H1 (cell line): ENCODE measurements at regions not wholly inside any gene's neighbourhood (a gene's known extent, or its start where the extent isn't known, plus 50 kb on each side); places are given as distances from the start of the nearest gene placed in this dataset.
"Not testable (repeated sequence)": the region's sequence is repeated elsewhere in the genome, so short reads cannot be mapped to it uniquely, and the experiment has no call there.

Experiments
- CTCF ChIA-PET: fragments of 300-600 bp; sonication (Branson Sonifier 250); formaldehyde crosslinking; loops from one replicate; lab custom pipeline; 2021; ENCODE audit not compliant: partially characterized antibody; lab: Charles Lee
- POLR2A ChIA-PET: fragments of 300-600 bp; sonication (Branson Sonifier 250); formaldehyde crosslinking; loops from one replicate; lab custom pipeline; 2021; ENCODE audit warnings: inconsistent platforms; ENCODE audit not compliant: partially characterized antibody; lab: Charles Lee
- DNase-seq, 2 experiments: peaks; one replicate each; pipeline versions ENCODE4 v3.0.0 to v3.0.0-alpha.2; 2010 to 2022; ENCODE audit warnings: low spot score in 2 of 2, low read depth in 1 of 2, mixed read lengths in 1 of 2
- FAIRE-seq: peaks from 2 replicates; lab custom pipeline; 2011; peaks lifted over from hg19 to GRCh38; lab: Jason Lieb, UNC
- H2AFZ ChIP-seq: 2 replicates; pipeline ENCODE4 v1.8.1; 2012; ENCODE audit warnings: low read length, inconsistent platforms
- H2AK5ac ChIP-seq: 2 replicates; pipeline ENCODE4 v1.6.1; 2013; ENCODE audit warnings: low read depth, low read length
- H2BK120ac ChIP-seq: replicated peaks from 2 replicates; pipeline ENCODE3; 2013; ENCODE audit warnings: low read depth, low read length, inconsistent platforms
- H2BK12ac ChIP-seq: 2 replicates; pipeline ENCODE4 v1.6.1; 2013; ENCODE audit warnings: low read depth, low read length
- H2BK15ac ChIP-seq: 2 replicates; pipeline ENCODE4 v1.6.1; 2013; ENCODE audit warnings: low read length
- H2BK20ac ChIP-seq: 2 replicates; pipeline ENCODE4 v1.6.1; 2013; ENCODE audit warnings: low read length
- H2BK5ac ChIP-seq: 2 replicates; pipeline ENCODE4 v1.6.1; 2013; ENCODE audit warnings: low read depth, low read length
- H3K14ac ChIP-seq: 2 replicates; pipeline ENCODE4 v1.6.1; 2013; ENCODE audit warnings: inconsistent platforms; ENCODE audit not compliant: insufficient read length
- H3K18ac ChIP-seq: 2 replicates; pipeline ENCODE4 v1.6.1; 2013; ENCODE audit warnings: low read length; ENCODE audit errors: extremely low read depth
- H3K23ac ChIP-seq: 2 replicates; pipeline ENCODE4 v1.6.1; 2013; ENCODE audit warnings: inconsistent platforms; ENCODE audit not compliant: insufficient read length
- H3K23me2 ChIP-seq: 2 replicates; pipeline ENCODE4 v1.6.1; 2013; ENCODE audit warnings: low read depth, low read length
- H3K27ac ChIP-seq: 2 replicates; pipeline ENCODE4 v1.6.1; 2011; ENCODE audit warnings: low read depth, low read length, inconsistent platforms
- H3K27me3 ChIP-seq, 4 experiments: replicated peaks in 1 of 4; 1 replicate in 1 of 4; 2 replicates in 3 of 4; pipeline versions ENCODE4 v1.6.1 to v1.8.1; 2011 to 2013; ENCODE audit warnings: low read length in 3 of 4, mild to moderate bottlenecking in 3 of 4, inconsistent platforms in 2 of 4, mixed read lengths in 2 of 4, moderate library complexity in 1 of 4; ENCODE audit not compliant: control insufficient read depth in 3 of 4, insufficient read depth in 3 of 4; ENCODE audit errors: extremely low read depth in 1 of 4
- H3K36me3 ChIP-seq, 4 experiments: 2 replicates each; pipeline versions ENCODE4 v1.6.1 to v1.8.1; 2011 to 2013; ENCODE audit warnings: mild to moderate bottlenecking in 4 of 4, low read length in 3 of 4, moderate library complexity in 2 of 4, control low read depth in 1 of 4, inconsistent platforms in 1 of 4; ENCODE audit not compliant: insufficient read depth in 4 of 4, control insufficient read depth in 2 of 4
- H3K4ac ChIP-seq: replicated peaks from 2 replicates; pipeline ENCODE3; 2013; ENCODE audit warnings: low read length, low read depth, mixed read lengths, inconsistent platforms; ENCODE audit not compliant: insufficient read length
- H3K4me1 ChIP-seq, 4 experiments: replicated peaks in 1 of 4; 1 replicate in 1 of 4; 2 replicates in 3 of 4; pipeline versions ENCODE4 v1.6.1 to v1.8.1; 2011 to 2013; ENCODE audit warnings: low read length in 3 of 4, inconsistent platforms in 2 of 4, mixed read lengths in 1 of 4; ENCODE audit not compliant: insufficient read depth in 4 of 4, control insufficient read depth in 3 of 4
- H3K4me2 ChIP-seq, 2 experiments: 2 replicates each; pipeline versions ENCODE4 v1.6.1 to v1.8.1; 2011 to 2013; ENCODE audit warnings: low read depth in 2 of 2, low read length in 2 of 2, control low read depth in 1 of 2, inconsistent platforms in 1 of 2, mild to moderate bottlenecking in 1 of 2; ENCODE audit not compliant: insufficient read depth in 1 of 2
- H3K4me3 ChIP-seq, 4 experiments: fragments of 200-600, 300-600 bp in 1 of 4; sonication (generic), shearing (Covaris generic), sonication (Bioruptor Twin) in 1 of 4; 2 replicates each; pipeline versions ENCODE4 v1.5.1 to v1.8.1; 2011 to 2016; ENCODE audit warnings: low read length in 4 of 4, low read depth in 3 of 4, control low read depth in 2 of 4, inconsistent platforms in 2 of 4, mild to moderate bottlenecking in 2 of 4, mixed read lengths in 1 of 4, moderate library complexity in 1 of 4; ENCODE audit not compliant: insufficient read depth in 2 of 4; ENCODE audit errors: extremely low read depth in 1 of 4
- H3K56ac ChIP-seq: replicated peaks from 2 replicates; pipeline ENCODE3; 2013; ENCODE audit warnings: low read depth, mild to moderate bottlenecking, mixed read lengths, low read length, inconsistent platforms; ENCODE audit not compliant: insufficient read length
- H3K79me1 ChIP-seq: 2 replicates; pipeline ENCODE4 v1.6.1; 2013; ENCODE audit warnings: low read depth, low read length, control low read depth
- H3K79me2 ChIP-seq, 2 experiments: 2 replicates each; pipeline versions ENCODE4 v1.6.1 to v1.8.1; 2012 to 2013; ENCODE audit warnings: low read length in 2 of 2, mild to moderate bottlenecking in 2 of 2, inconsistent platforms in 1 of 2; ENCODE audit not compliant: insufficient read depth in 2 of 2, control insufficient read depth in 1 of 2
- H3K9ac ChIP-seq, 4 experiments: replicated peaks in 1 of 4; 1 replicate in 1 of 4; 2 replicates in 3 of 4; pipeline versions ENCODE4 v1.6.1 to v1.8.1; 2011 to 2013; ENCODE audit warnings: low read depth in 3 of 4, low read length in 3 of 4, control low read depth in 2 of 4, mild to moderate bottlenecking in 2 of 4, moderate library complexity in 2 of 4, inconsistent platforms in 1 of 4; ENCODE audit errors: extremely low read depth in 1 of 4
- H3K9me3 ChIP-seq, 2 experiments: 2 replicates each; pipeline versions ENCODE4 v1.6.1 to v1.8.1; 2012 to 2013; ENCODE audit warnings: mild to moderate bottlenecking in 2 of 2, moderate library complexity in 2 of 2, control low read depth in 1 of 2, inconsistent platforms in 1 of 2, low read depth in 1 of 2, low read length in 1 of 2, mixed read lengths in 1 of 2; ENCODE audit not compliant: insufficient read depth in 2 of 2
- H4K20me1 ChIP-seq, 2 experiments: replicated peaks in 1 of 2; 2 replicates each; pipeline versions ENCODE3 to v1.8.1; 2011 to 2013; ENCODE audit warnings: inconsistent platforms in 2 of 2, low read length in 2 of 2, mild to moderate bottlenecking in 1 of 2; ENCODE audit not compliant: insufficient read depth in 2 of 2, control insufficient read depth in 1 of 2
- H4K5ac ChIP-seq: 2 replicates; pipeline ENCODE4 v1.6.1; 2013; ENCODE audit warnings: low read length, low read depth, mixed read lengths, inconsistent platforms; ENCODE audit not compliant: insufficient read length
- H4K8ac ChIP-seq: 2 replicates; pipeline ENCODE4 v1.8.0; 2013; ENCODE audit warnings: mild to moderate bottlenecking, moderate library complexity, low read length, inconsistent platforms; ENCODE audit not compliant: insufficient read depth; ENCODE audit errors: extremely low read depth
- H4K91ac ChIP-seq: replicated peaks from 2 replicates; pipeline ENCODE3; 2013; ENCODE audit warnings: low read length, mixed read lengths, inconsistent platforms; ENCODE audit not compliant: insufficient read length
- WGBS, 2 experiments: shearing (Covaris generic) in 1 of 2; methylation state at CpG; one replicate each; pipeline versions ENCODE4 v1.1.6 to v1.1.7; 2013 to 2015; ENCODE audit warnings: low lambda C conversion rate in 2 of 2, mixed read lengths in 2 of 2, inconsistent platforms in 1 of 2, low coverage in 1 of 2, missing lambda C conversion rate in 1 of 2; ENCODE audit not compliant: insufficient replicate concordance in 2 of 2, insufficient coverage in 1 of 2, insufficient read length in 1 of 2; ENCODE audit errors: extremely low coverage in 1 of 2, missing lambda C conversion rate in 1 of 2; 5-methylcytosine and 5-hydroxymethylcytosine counted together

DNA sequence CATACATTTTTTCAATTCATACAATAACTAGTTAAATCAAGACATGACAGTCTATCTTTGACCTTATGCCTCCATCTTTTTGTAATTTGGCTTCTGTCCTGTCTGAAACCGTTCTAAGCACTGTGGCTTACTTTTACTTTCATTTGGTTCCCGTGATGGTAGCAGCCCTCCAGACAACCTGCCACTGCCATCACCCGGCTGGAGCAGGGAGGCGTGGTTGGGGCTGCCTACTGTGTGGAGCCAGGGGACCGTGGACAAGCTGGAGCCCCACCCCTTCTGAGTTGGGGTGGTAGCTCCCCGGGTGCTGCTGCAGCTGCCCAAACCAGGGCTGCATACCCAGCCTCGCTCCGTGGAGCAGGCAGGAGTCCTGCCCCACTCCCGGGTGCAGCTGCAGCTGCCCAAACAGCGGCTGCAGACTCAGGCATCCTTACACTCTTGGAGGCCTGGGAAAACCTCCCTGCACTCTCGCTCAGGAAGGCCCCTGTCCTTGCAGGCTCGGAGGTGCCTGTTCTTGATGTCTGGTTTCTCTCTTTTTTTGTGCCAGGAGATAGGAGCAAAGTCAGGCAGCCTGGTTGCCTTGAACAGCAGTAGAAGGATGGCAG, 312.4 kb downstream of the ANKRD30B start:
- H4K20me1 ChIP-seq, H2BK120ac ChIP-seq, H2AFZ ChIP-seq, H3K27me3 ChIP-seq, FAIRE-seq, H3K18ac ChIP-seq, H3K27ac ChIP-seq, H2AK5ac ChIP-seq, H3K79me2 ChIP-seq, POLR2A ChIA-PET, H3K23ac ChIP-seq, H2BK20ac ChIP-seq, H4K91ac ChIP-seq, H3K79me1 ChIP-seq, H3K4me2 ChIP-seq, H3K36me3 ChIP-seq, H3K4me3 ChIP-seq, H3K4me1 ChIP-seq, H4K8ac ChIP-seq, H2BK15ac ChIP-seq, CTCF ChIA-PET, H4K5ac ChIP-seq, H3K56ac ChIP-seq, H3K9ac ChIP-seq, H3K14ac ChIP-seq, H2BK5ac ChIP-seq, H3K23me2 ChIP-seq, DNase-seq, H3K4ac ChIP-seq, H2BK12ac ChIP-seq: not testable (repeated sequence)
- WGBS, 2 experiments: 67% methylated on average over 1 of the region's 12 CpGs; no CpG with 5 or more reads in 1 of the 2 experiments
- peaks cover 6 to 36% of the 10 kb centered on the region in 2 experiments for H3K9me3 ChIP-seq

DNA sequence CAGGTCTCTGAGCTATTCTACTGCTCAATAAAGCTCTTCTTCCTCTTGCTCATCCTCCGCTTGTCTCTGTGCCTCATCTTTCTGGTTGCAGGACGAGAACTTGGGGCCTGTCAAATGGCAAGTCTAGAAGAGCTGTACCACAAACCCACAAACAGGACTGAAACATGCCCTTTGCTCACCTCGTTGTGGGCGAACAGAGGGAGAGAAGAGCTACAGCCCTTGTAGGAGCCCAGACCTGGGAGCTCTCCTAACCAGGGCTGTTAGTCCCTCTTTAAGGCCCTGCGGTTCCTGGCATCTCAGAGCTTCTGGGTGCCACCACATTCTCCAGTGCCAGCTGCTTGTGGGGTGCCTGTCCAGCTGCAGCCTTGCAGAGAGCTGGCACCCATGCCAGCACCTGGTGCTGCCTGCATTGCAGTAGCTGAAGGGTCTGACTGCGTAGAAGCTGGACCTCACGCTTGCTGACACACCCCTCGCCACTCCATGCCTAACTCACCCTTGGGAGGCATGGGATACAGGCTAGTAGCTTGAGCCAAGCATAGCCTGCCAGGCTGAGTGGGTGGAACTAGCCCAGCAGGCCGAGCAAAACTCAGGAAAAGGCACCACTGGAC, 313.4 kb downstream of the ANKRD30B start:
- H3K9me3 ChIP-seq: peaks cover 6 to 34% of the 10 kb centered on the region in 2 experiments
- POLR2A ChIA-PET, H4K20me1 ChIP-seq, H3K4me2 ChIP-seq, H2BK20ac ChIP-seq, H3K56ac ChIP-seq, H2AK5ac ChIP-seq, H3K23ac ChIP-seq, H3K4me3 ChIP-seq, H3K79me2 ChIP-seq, H2AFZ ChIP-seq, H2BK12ac ChIP-seq, H3K36me3 ChIP-seq, H3K27ac ChIP-seq, H3K14ac ChIP-seq, H4K91ac ChIP-seq, H3K23me2 ChIP-seq, H2BK15ac ChIP-seq, H4K5ac ChIP-seq, H3K79me1 ChIP-seq, H3K18ac ChIP-seq, H4K8ac ChIP-seq, H3K4me1 ChIP-seq, H3K9ac ChIP-seq, H2BK120ac ChIP-seq, FAIRE-seq, H3K27me3 ChIP-seq, H2BK5ac ChIP-seq, CTCF ChIA-PET, DNase-seq, H3K4ac ChIP-seq: not testable (repeated sequence)
- WGBS, 2 experiments: 73% methylated on average over 9 of the region's 9 CpGs; no CpG with 5 or more reads in 1 of the 2 experiments
